GM23248 (cell line): ENCODE measurements at regions not wholly inside any gene's neighbourhood (a gene's known extent, or its start where the extent isn't known, plus 50 kb on each side); places are given as distances from the start of the nearest gene placed in this dataset.

Experiments used
- DNase-seq: peaks from one replicate; pipeline ENCODE4 v3.0.0-alpha.2; 2015
- H2AFZ ChIP-seq: fragments of 200-600 bp; sonication (generic); 2 replicates; pipeline ENCODE4 v1.6.1; 2016; ENCODE audit warnings: antibody characterized with exemption
- H3F3A ChIP-seq: fragments of 200-600 bp; sonication (generic); 2 replicates; pipeline ENCODE4 v1.6.1; 2016; ENCODE audit warnings: mild to moderate bottlenecking, antibody characterized with exemption, mixed run types; ENCODE audit not compliant: insufficient read depth
- H3K27ac ChIP-seq: fragments of 200-600 bp; sonication (generic); 2 replicates; pipeline ENCODE4 v1.5.1; 2016; ENCODE audit warnings: mild to moderate bottlenecking
- H3K27me3 ChIP-seq: fragments of 200-600 bp; sonication (generic); replicated peaks from 2 replicates; pipeline ENCODE4 v1.6.1; 2016; ENCODE audit warnings: mild to moderate bottlenecking; ENCODE audit not compliant: insufficient read depth
- H3K36me3 ChIP-seq: fragments of 200-600 bp; sonication (generic); 2 replicates; pipeline ENCODE4 v1.6.1; 2016; ENCODE audit warnings: low read depth, mild to moderate bottlenecking
- H3K4me1 ChIP-seq: fragments of 200-600 bp; sonication (generic); 2 replicates; pipeline ENCODE4 v1.6.1; 2016; ENCODE audit warnings: mild to moderate bottlenecking; ENCODE audit not compliant: insufficient read depth
- H3K4me2 ChIP-seq: fragments of 200-600 bp; sonication (generic); one replicate; pipeline ENCODE4 v1.6.1; 2016; ENCODE audit warnings: mild to moderate bottlenecking; ENCODE audit not compliant: unreplicated experiment
- H3K4me3 ChIP-seq: fragments of 200-600 bp; sonication (generic); 2 replicates; pipeline ENCODE4 v1.5.1; 2016; ENCODE audit warnings: mild to moderate bottlenecking
- H3K79me2 ChIP-seq: fragments of 200-600 bp; sonication (generic); 2 replicates; pipeline ENCODE4 v1.6.1; 2016; ENCODE audit warnings: mild to moderate bottlenecking; ENCODE audit not compliant: insufficient read depth
- H3K9ac ChIP-seq: fragments of 200-600 bp; sonication (generic); 2 replicates; pipeline ENCODE4 v1.6.1; 2016; ENCODE audit warnings: mild to moderate bottlenecking
- H3K9me2 ChIP-seq: fragments of 200-600 bp; sonication (generic); 2 replicates; pipeline ENCODE4 v1.6.1; 2016; ENCODE audit warnings: mixed run types, mild to moderate bottlenecking, moderate library complexity; ENCODE audit not compliant: insufficient read depth
- H3K9me3 ChIP-seq: fragments of 200-600 bp; sonication (generic); one replicate; pipeline ENCODE4 v1.6.1; 2017; ENCODE audit warnings: low read depth
- H4K20me1 ChIP-seq: fragments of 200-600 bp; sonication (generic); 2 replicates; pipeline ENCODE4 v1.6.0; 2016; ENCODE audit not compliant: insufficient read depth
- EZH2 ChIP-seq: fragments of 200-600 bp; sonication (generic); IDR thresholded peaks from 2 replicates; pipeline ENCODE4 v1.6.1; 2018; ENCODE audit warnings: antibody characterized with exemption, mild to moderate bottlenecking; ENCODE audit not compliant: insufficient read depth, poor library complexity, severe bottlenecking
- EZH2phosphoT487 ChIP-seq: fragments of 200-600 bp; sonication (generic); IDR thresholded peaks from 2 replicates; pipeline ENCODE4 v1.6.1; 2018; ENCODE audit warnings: antibody characterized with exemption, moderate library complexity, mild to moderate bottlenecking, low read depth; ENCODE audit not compliant: insufficient read depth
- WGBS, 2 experiments: methylation state at CpG; one replicate each; pipeline ENCODE4 v1.1.6; 2015 to 2017; ENCODE audit warnings: low lambda C conversion rate in 2 of 2, low coverage in 1 of 2; ENCODE audit errors: missing lambda C conversion rate in 2 of 2; 5-methylcytosine and 5-hydroxymethylcytosine counted together
- in situ Hi-C: fragments of 300-500 bp; cut with MboI; formaldehyde crosslinking; loops from 2 replicates; pipeline ENCODE4 v1.15.0; 2020

DNA sequence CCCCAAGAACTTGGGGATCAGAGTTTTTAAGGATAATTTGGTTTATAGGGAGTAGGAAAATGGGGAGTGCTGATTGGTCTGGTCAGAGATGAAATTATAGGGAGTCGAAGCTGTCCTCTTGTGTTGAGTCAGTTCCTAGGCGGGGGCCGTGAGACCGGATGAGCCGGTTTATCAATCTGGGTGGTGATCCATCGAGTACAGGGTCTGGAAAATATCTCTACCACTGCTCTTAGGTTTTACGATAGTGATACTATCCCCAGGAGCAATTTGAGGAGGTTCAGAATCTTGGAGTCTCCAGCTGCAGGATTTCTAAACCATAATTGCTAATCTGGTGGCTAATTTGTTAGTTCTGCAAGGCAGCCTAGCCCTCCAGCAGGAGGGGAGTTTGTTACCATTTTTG, 403.4 kb downstream of the CDH11 start:
- TF ChIP-seq EZH2phosphoT487 (no peak), EZH2 (no peak)
- Histone ChIP-seq H3F3A (no peaks in the 10 kb centered on the region), H3K4me2 (no peak overlapping the region), H3K4me3 (no peak overlapping the region), H3K79me2 (no peaks in the 10 kb centered on the region), H3K9me3 (no peaks in the 10 kb centered on the region), H4K20me1 (no peaks in the 10 kb centered on the region), H3K9me2 (no peaks in the 10 kb centered on the region; the same call in 1 of the 2 replicates), H3K27ac (no peak overlapping the region), H3K4me1 (no peaks in the 10 kb centered on the region), H2AFZ (no peak overlapping the region), H3K36me3 (no peaks in the 10 kb centered on the region), H3K27me3 (no peaks in the 10 kb centered on the region), H3K9ac (no peak overlapping the region)
- in situ Hi-C loops: no loop called here
- WGBS, 2 experiments: 77 to 78% methylated on average over 7 of the region's 7 CpGs
- no peak for DNase-seq

GRCh38 chr16:64717871-64718270, 404.0 kb downstream of the CDH11 start:
- no peaks in the 10 kb centered on the region for H3K36me3 ChIP-seq
- no peaks in the 10 kb centered on the region for H4K20me1 ChIP-seq
- H3K79me2 ChIP-seq: no peaks in the 10 kb centered on the region
- no peak overlapping the region for H3K9ac ChIP-seq
- H3K4me3 ChIP-seq: no peak overlapping the region
- no peak overlapping the region for H3K27ac ChIP-seq
- DNase-seq: no peak
- no peak overlapping the region for H2AFZ ChIP-seq
- H3K9me3 ChIP-seq: no peaks in the 10 kb centered on the region
- WGBS, 2 experiments: 59 to 64% methylated on average over 3 of the region's 3 CpGs
- in situ Hi-C loops: no loop called here
- no peaks in the 10 kb centered on the region for H3K4me1 ChIP-seq
- no peaks in the 10 kb centered on the region for H3F3A ChIP-seq
- H3K9me2 ChIP-seq: no peaks in the 10 kb centered on the region; the same call in 1 of the 2 replicates
- no peak overlapping the region for H3K4me2 ChIP-seq
- H3K27me3 ChIP-seq: no peaks in the 10 kb centered on the region
- TF ChIP-seq EZH2 (no peak), EZH2phosphoT487 (no peak)

- Histone ChIP-seq H3K79me2 (no peaks in the 10 kb centered on the region), H3K4me1 (no peaks in the 10 kb centered on the region), H2AFZ (no peak overlapping the region), H3K4me3 (no peak overlapping the region), H3F3A (no peaks in the 10 kb centered on the region), H4K20me1 (no peaks in the 10 kb centered on the region), H3K27me3 (no peaks in the 10 kb centered on the region), H3K4me2 (no peak overlapping the region), H3K9me3 (no peaks in the 10 kb centered on the region), H3K36me3 (no peaks in the 10 kb centered on the region), H3K27ac (no peak overlapping the region), H3K9me2 (no peaks in the 10 kb centered on the region; the same call in 1 of the 2 replicates), H3K9ac (no peak overlapping the region)
- WGBS, 2 experiments: 100% methylated on average over 2 of the region's 2 CpGs
- DNase-seq: no peak
- in situ Hi-C loops: no loop called here
- TF ChIP-seq EZH2phosphoT487: no peak
- no peak for TF ChIP-seq EZH2
These were observed 406.2 kb downstream of the CDH11 start for GRCh38 chr16:64715624-64716023.

GRCh38 chr16:64712026-64712425, 409.8 kb downstream of the CDH11 start:
- in situ Hi-C loops: no loop called here
- DNase-seq: no peak
- Histone ChIP-seq H3F3A (no peaks in the 10 kb centered on the region), H3K27me3 (0 out of 2 replicates have a peak, but pooled peaks cover 6% of the 10 kb centered on the region), H3K9ac (no peak overlapping the region), H3K9me2 (no peaks in the 10 kb centered on the region; the same call in 1 of the 2 replicates), H2AFZ (no peak overlapping the region), H3K36me3 (no peaks in the 10 kb centered on the region), H3K4me3 (no peak overlapping the region), H3K4me2 (no peak overlapping the region), H3K9me3 (no peaks in the 10 kb centered on the region), H3K4me1 (no peaks in the 10 kb centered on the region), H3K27ac (no peak overlapping the region), H3K79me2 (no peaks in the 10 kb centered on the region), H4K20me1 (no peaks in the 10 kb centered on the region)
- no peak for TF ChIP-seq EZH2phosphoT487
- no peak for TF ChIP-seq EZH2
- 49 to 52% methylated on average over 3 of the region's 3 CpGs for WGBS, 2 experiments

DNA sequence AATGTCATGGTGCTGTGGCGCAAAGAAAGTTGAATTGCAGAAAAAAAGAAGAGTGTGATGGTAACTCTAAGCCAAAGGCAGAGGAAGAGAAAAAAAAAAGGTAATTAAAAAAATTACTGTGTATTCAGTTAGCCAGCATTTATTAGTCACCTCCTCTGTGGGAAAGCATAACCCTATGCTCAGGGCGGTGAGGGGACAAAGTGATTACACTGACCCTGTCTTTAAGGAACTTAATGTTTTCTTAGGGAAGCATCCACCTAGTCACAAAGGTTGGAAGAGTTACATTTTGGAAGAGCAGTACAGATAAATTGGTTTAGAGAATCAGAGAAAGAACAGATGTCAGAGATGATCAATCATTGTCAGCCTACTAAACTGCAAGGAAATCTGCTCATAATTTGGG, 410.3 kb downstream of the CDH11 start:
- Histone ChIP-seq H3K27me3 (0 out of 2 replicates have a peak, but pooled peaks cover 6% of the 10 kb centered on the region), H3K27ac (no peak overlapping the region), H3K4me2 (no peak overlapping the region), H3F3A (no peaks in the 10 kb centered on the region), H3K9me2 (no peaks in the 10 kb centered on the region; the same call in 1 of the 2 replicates), H2AFZ (no peak overlapping the region), H4K20me1 (no peaks in the 10 kb centered on the region), H3K79me2 (no peaks in the 10 kb centered on the region), H3K36me3 (no peaks in the 10 kb centered on the region), H3K4me1 (no peaks in the 10 kb centered on the region), H3K9ac (no peak overlapping the region), H3K9me3 (no peaks in the 10 kb centered on the region), H3K4me3 (no peak overlapping the region)
- 78 to 83% methylated on average over 2 of the region's 2 CpGs for WGBS, 2 experiments
- in situ Hi-C loops: no loop called here
- no peak for DNase-seq
- TF ChIP-seq EZH2phosphoT487 (no peak), EZH2 (no peak)
